ENCODE measurements at regions not wholly inside any gene's neighbourhood (a gene's known extent, or its start where the extent isn't known, plus 50 kb on each side); places are given as distances from the start of the nearest gene placed in this dataset.
A peak's percentile ranks its signal among the peaks of the same experiment; 100 is the strongest.

DNA sequence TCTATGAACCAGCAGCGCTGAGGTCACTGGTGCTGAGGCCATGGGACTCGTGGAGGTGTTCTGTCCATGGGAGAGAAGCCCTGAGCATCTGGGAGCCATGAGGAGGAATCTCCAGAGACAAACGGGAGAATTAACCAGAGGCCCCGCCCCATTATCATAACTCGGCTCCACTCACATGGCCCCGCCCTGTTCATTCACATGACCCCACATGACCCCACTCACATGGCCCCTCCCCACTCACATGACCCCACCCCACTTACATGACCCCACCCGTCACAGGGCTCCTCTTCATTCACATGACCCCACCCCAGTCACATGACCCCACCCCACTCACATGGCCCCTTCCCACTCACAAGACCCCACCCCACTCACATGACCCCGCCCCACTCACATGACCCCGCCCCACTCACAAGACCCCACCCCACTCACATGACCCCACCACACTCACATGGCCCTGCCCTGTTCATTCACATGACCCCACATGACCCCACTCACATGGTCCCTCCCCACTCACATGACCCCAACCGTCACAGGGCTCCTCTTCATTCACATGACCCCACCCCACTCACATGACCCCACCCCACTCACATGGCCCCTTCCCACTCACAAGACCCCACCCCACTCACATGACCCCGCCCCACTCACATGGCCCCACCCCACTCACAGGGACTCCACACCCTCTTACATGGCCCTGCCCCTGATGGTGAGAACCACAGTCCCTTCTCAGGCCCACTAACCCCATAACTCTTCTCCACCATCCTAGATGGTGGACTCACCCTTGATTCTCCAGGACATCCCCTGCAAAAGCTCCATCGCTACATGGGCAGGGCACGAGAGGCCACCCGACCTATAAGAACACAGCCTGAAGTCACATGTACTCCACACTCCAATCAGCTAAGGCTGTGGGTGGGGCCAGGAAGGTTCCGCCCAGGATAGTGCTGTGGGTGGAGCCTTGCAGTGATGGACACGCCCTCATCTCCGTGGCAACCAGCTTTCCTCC lies 151.1 kb upstream of the SFSWAP start:
- no peak overlapping the region for H3K4me3 ChIP-seq (ENCODE audit: low read depth, low read length, poor library complexity, severe bottlenecking)
- CTCF ChIA-PET: no interaction called here
- H3K27ac ChIP-seq (ENCODE audit: low read depth, low read length, poor library complexity, severe bottlenecking): no peak overlapping the region
- H3K9me3 ChIP-seq (ENCODE audit: low read depth, low read length, poor library complexity, severe bottlenecking): no peaks in the 10 kb centered on the region
- H3K27me3 ChIP-seq (replicated peaks; ENCODE audit: insufficient read depth, low read depth, low read length, poor library complexity): peaks cover 5% of the 10 kb centered on the region
- peak; percentile 14 for DNase-seq (ENCODE audit: low spot score)
- no peaks in the 10 kb centered on the region for H3K36me3 ChIP-seq (ENCODE audit: insufficient read depth, low read length, poor library complexity, severe bottlenecking)
- no TSS peak for BruUV-seq (replicated peaks)
- intact Hi-C loops (cut with micrococcal nuclease; ENCODE audit: unreplicated experiment): no loop called here
- H3K4me1 ChIP-seq (ENCODE audit: insufficient read depth, low read length, poor library complexity, severe bottlenecking): no peaks in the 10 kb centered on the region
- TF ChIP-seq, protein P1, sequence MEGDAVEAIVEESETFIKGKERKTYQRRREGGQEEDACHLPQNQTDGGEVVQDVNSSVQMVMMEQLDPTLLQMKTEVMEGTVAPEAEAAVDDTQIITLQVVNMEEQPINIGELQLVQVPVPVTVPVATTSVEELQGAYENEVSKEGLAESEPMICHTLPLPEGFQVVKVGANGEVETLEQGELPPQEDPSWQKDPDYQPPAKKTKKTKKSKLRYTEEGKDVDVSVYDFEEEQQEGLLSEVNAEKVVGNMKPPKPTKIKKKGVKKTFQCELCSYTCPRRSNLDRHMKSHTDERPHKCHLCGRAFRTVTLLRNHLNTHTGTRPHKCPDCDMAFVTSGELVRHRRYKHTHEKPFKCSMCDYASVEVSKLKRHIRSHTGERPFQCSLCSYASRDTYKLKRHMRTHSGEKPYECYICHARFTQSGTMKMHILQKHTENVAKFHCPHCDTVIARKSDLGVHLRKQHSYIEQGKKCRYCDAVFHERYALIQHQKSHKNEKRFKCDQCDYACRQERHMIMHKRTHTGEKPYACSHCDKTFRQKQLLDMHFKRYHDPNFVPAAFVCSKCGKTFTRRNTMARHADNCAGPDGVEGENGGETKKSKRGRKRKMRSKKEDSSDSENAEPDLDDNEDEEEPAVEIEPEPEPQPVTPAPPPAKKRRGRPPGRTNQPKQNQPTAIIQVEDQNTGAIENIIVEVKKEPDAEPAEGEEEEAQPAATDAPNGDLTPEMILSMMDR (conservative IDR thresholded peaks at IDR 0.05; ENCODE audit: low read depth, low read length): no peak
- POLR2A ChIA-PET (ENCODE audit: low non-redundant PET): no interaction called here

DNA sequence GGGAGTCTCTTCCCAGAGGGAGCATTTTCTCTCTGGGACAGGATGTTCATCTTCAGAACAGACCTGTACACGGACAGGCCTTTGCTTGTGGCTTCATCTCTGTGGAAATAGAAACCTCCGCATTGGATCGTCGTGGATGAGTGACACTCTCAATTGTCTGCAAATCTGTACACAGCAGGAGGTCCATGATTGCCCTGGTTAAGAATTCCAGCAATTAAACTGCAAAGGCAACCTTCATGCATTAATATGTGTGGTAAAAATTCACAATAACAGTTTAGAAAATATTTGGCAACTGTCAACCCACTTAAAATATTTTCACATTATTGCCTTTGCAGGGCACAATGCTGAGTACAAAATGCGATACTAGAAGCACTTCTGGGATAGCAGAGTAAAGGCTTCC lies 149.8 kb upstream of the SFSWAP start:
- Histone ChIP-seq H3K4me3 (ENCODE audit: low read depth, low read length, poor library complexity, severe bottlenecking) (no peak overlapping the region), H3K9me3 (ENCODE audit: low read depth, low read length, poor library complexity, severe bottlenecking) (no peaks in the 10 kb centered on the region), H3K27me3 (replicated peaks; ENCODE audit: insufficient read depth, low read depth, low read length, poor library complexity) (peaks cover 18% of the 10 kb centered on the region), H3K36me3 (ENCODE audit: insufficient read depth, low read length, poor library complexity, severe bottlenecking) (no peaks in the 10 kb centered on the region), H3K27ac (ENCODE audit: low read depth, low read length, poor library complexity, severe bottlenecking) (no peak overlapping the region), H3K4me1 (ENCODE audit: insufficient read depth, low read length, poor library complexity, severe bottlenecking) (no peaks in the 10 kb centered on the region)
- TF ChIP-seq EZH2 (IDR thresholded peaks at IDR 0.05; ENCODE audit: borderline replicate concordance, low read depth, low read length, poor library complexity, severe bottlenecking): no peak
- TF ChIP-seq, protein P1 (conservative IDR thresholded peaks at IDR 0.05; ENCODE audit: low read depth, low read length): no peak
- POLR2A ChIA-PET (ENCODE audit: low non-redundant PET): no interaction called here
- CTCF ChIA-PET: no interaction called here
- BruUV-seq (replicated peaks): no TSS peak
- intact Hi-C loops (cut with micrococcal nuclease; ENCODE audit: unreplicated experiment): no loop called here
- DNase-seq (ENCODE audit: low spot score): peak; percentile 35

DNA sequence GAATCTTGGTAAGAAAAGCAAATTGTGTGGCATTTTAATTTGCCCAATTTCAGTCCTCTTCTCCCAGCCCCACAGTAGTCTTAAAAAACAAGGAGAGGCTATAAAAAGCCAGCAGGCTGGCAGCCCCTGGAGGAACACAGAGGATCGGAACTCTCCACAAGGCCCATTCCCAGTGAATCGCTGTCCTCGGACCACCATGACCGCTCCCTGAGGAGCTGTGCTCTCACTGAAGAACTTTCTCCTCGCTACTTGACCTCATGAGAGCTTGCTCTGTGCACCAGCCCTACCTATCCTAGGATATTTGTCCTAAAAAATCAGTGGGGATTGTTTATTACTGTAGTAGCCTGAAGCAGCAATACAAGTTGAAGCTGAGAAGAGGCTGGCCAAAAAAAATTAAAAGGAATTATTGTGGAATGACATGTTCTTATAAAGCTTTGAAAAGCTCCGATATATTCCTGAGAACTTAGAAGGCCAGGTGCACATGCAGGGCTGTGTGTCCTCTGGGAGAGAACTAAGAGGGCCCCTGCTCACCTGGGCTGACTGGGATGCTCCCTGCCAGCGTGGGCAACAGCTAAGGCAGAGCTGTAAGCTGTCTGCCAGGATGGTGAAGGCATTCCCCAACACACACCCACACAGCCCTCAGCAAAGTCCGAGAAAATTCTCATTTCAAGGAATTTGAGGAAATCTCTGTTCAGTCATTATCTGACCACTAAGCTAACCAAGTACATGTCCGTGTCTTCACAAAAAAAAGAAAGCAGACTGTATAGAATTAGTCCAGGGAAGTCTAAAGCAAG lies 148.8 kb upstream of the SFSWAP start:
- Histone ChIP-seq H3K4me1 (ENCODE audit: insufficient read depth, low read length, poor library complexity, severe bottlenecking) (no peaks in the 10 kb centered on the region), H3K36me3 (ENCODE audit: insufficient read depth, low read length, poor library complexity, severe bottlenecking) (no peaks in the 10 kb centered on the region), H3K4me3 (ENCODE audit: low read depth, low read length, poor library complexity, severe bottlenecking) (no peak overlapping the region), H3K9me3 (ENCODE audit: low read depth, low read length, poor library complexity, severe bottlenecking) (no peaks in the 10 kb centered on the region), H3K27me3 (replicated peaks; ENCODE audit: insufficient read depth, low read depth, low read length, poor library complexity) (peaks cover 28% of the 10 kb centered on the region), H3K27ac (ENCODE audit: low read depth, low read length, poor library complexity, severe bottlenecking) (no peak overlapping the region)
- no peak for TF ChIP-seq EZH2 (IDR thresholded peaks at IDR 0.05; ENCODE audit: borderline replicate concordance, low read depth, low read length, poor library complexity, severe bottlenecking)
- TF ChIP-seq, protein P1 (conservative IDR thresholded peaks at IDR 0.05; ENCODE audit: low read depth, low read length): no peak
- ChIA-PET POLR2A (ENCODE audit: low non-redundant PET) (no interaction called here), CTCF (no interaction called here)
- DNase-seq (ENCODE audit: low spot score): no peak
- no TSS peak for BruUV-seq (replicated peaks)
- intact Hi-C loops (cut with micrococcal nuclease; ENCODE audit: unreplicated experiment): no loop called here
